DMS79 treated with DMSO at 0.1 percent for 48 hours (cell line): ENCODE measurements at regions not wholly inside any gene's neighbourhood (a gene's known extent, or its start where the extent isn't known, plus 50 kb on each side); places are given as distances from the start of the nearest gene placed in this dataset.

Experiments used
- DNase-seq: peaks from one replicate; lab custom pipeline; 2025; lab: John Stamatoyannopoulos, UW

DNA sequence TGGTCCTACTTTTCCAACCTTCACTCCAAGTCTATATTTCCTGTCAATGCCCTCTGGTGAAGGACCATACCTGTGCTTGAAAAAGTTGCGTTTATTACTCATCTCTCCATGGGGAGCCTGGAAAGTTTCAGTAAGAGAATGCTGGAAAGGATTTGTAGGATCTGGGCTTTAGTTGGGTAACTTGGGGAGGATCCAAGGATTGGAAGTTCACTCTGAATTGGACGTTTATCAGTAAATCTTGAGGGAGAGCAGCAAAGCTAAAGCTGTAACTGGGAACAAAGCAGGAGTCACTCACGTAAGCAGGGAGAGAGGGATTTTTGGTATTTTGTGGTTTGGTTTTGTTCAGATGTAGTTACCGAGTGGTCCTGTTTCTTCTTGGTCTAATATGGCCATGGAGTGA is 51.4 kb upstream of the NPVF start:
- no peak for DNase-seq

DNA sequence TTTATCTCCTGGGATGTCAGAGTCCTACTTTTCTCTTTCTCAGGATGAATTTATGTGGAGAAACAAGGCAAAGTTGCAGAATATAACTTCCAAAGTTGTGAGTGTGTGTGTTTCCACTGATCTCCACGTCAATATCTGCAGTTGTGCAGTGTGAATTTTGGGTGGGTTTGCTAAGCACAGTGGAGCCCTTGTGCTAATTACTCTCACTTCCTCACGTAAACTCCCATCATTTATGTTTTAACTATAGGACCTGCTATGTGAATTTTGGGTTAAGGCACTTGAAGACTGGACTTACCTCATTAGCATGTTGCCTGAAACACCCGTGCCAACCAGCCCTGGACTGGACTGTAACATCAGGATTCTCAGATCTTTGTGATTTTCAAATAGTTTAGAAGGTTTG is 51.9 kb upstream of the NPVF start:
- no peak for DNase-seq

- DNase-seq, result no peak
These were observed 53.9 kb upstream of the NPVF start for GRCh38 chr7:25282194-25282593.

DNA sequence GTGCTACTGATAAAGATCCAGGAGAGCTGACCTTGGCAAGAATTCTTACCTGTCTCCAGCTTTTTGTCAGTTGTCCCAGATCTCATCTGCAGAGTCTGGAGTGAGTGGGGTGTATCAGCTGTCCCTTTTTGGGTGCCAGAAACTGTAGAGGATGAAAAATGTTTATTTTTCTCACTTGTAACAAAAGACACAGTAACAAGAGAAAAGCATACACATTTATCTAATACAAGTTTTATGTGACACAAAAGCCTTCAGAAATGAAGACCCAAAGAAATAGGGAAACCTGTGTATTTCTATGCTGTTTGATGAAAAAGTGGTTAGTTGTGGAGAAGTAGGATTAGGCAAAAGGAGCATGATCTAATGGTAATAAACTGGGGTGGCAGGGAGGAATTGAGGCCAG is 58.5 kb upstream of the NPVF start:
- DNase-seq, result no peak

GRCh38 chr7:25287291-25287690 is 59.0 kb upstream of the NPVF start:
- no peak for DNase-seq

GRCh38 chr7:25288556-25289307 is 60.4 kb upstream of the NPVF start:
- DNase-seq, result peak; percentile 4

DNA sequence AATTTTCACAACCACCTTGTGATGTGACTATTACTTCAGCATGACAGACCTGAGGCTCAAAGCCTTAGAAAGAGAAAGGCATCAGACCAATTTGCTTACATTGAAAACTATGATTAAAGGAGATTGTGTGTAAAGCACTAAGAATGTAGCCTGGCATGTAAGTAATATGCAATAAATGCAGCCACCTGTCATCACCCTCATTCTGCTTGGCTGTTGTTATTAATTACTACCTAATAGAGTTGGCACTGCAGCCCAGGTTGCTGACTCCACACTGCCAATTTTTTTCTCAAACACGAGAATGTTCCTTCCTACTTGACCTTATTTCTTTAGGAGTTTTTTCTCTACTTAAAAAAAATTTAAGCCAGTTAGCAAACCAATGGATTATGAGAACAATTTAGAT is 61.2 kb upstream of the NPVF start:
- DNase-seq, result no peak

DNA sequence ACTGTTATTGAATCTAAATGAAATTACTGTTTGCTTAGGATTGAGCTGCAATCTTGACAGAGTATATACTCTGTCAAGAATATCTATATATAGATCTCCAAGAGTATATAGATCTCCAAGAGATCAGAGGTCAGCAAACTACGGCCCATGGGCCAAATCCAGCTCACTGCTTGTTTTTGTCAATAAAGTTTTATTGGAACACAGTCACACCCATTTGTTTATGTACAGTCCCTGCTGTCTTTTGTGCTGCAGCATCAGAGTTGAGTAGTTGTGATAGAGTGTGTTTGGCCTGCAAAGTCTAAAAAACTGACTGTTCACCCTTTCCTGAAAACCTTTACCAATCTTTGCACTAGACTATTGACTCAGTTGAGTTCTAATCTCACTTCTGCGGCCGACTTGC is 66.3 kb upstream of the NPVF start:
- DNase-seq, result no peak

DNA sequence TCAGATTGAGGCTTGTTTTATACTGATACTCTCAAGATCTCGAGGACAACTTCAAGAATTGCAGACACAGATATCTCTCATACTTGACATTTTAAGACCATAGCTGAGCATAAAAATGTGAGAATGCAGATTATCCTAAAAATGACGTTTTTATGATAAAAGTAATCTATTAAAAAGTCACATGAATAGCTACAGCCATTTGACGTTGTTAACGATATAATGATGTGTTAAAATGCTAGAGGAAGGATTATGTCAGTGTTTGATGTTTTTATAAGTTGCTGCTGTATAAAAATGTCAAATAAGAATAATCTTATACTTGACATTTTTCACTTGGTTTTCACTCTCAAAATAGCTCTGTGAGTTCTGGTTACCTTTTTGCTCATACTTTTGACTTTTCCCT is 67.1 kb upstream of the NPVF start:
- DNase-seq, result no peak

GRCh38 chr7:25296086-25296485 is 67.8 kb upstream of the NPVF start:
- DNase-seq, result no peak

- DNase-seq, result no peak
These were observed 69.0 kb upstream of the NPVF start for GRCh38 chr7:25297278-25297677.

- DNase-seq, result no peak
These were observed 75.2 kb upstream of the NPVF start for GRCh38 chr7:25303281-25304181.

DNA sequence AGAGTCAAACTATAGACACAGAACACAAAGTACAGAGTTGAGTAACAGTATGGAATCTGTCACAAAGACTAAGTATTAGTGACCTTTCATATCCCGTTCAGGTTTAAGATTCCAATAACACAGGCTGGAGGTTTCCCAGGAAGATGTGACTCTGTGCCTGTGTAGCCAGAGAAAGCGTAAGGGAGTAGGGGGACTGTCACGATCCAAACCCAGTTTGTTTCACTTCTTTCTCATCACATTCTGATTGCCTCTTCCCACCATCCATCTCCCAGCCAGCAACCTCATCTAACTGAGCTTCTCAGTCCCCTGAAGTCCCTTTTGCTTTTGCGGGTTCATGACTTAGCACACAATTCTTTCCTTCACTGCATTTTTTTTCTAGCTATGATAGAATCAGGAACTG is 76.4 kb upstream of the NPVF start:
- DNase-seq, result no peak

DNA sequence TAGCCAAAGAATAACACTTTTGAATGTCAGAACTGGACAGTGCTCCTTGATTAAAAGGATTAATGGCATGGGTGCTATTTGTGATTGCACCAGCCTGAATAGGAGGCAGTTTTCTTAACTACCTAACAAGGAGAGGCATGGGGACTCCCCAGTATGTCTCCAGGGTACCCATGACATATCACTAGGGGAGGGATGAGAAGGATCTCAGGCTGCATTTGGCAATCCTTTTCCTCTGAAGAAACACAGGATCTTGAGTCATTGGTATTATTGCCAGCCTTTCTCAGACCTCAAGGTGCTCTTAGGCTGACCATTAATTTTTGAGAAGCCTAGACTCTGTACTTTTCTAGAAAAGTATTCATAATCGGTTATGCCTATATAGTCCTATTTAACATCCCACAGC is 77.5 kb upstream of the NPVF start:
- no peak for DNase-seq

GRCh38 chr7:25307624-25308023 is 79.3 kb upstream of the NPVF start:
- no peak for DNase-seq

- DNase-seq, result no peak
These were observed 80.0 kb upstream of the NPVF start for GRCh38 chr7:25308246-25308645.

DNA sequence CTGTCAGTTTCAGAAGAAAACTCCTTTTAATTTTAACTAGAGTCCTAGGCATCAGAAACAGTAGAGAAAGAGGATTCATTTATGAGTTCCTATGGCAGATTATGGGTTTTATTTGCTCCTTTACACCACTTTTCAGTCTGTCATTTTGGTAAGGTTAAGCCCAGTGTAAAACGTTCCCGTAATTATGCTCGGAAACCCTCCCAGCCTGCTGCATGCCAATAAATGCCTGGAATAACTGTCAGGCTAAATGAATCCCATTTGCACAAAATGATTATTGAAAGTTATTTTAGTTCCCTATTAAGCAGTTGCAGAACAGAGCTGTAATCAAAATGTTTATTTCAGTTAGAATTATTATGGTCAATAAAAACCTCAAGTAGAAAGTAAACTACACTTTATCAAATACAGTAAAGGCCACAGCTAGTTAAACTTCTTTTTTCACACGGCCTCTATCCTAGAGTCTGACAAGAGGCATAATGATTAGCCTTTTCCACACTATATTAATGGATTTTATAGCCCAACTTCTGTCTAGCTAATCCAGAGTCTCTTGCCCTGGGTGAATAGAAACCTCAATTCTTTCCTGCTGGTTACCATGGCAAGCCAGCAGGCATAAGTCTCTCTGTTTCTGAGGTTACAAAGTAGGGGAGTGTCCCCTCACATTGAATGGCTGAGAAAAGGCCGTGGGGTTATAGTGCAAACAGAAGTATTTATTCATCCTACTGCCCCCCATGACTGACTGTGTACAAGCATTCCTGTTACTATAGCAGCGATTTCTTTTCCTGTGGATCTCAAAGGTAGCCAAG is 80.8 kb upstream of the NPVF start:
- DNase-seq, result no peak

GRCh38 chr7:25310896-25311295 is 82.6 kb upstream of the NPVF start:
- DNase-seq, result no peak

DNA sequence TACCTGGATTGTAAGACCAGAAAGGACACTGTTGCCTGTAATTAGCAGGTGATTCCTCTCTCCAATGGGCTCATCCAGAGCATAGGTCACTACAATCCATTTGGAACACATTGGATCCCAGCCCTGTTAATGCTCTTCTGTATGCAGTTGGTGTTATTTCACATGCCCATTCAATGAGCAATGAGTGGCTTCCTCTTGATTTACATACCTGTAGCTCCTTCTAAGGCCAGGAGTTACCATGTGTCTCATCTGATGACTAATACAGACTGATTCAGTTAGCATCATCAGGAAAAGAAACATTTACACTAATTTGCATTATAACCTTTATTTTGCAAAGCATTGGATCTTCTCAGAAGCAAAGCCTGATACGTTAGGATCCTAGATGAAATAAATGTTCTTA is 83.1 kb upstream of the NPVF start:
- DNase-seq, result no peak

- no peak for DNase-seq
These were observed 84.7 kb upstream of the NPVF start for GRCh38 chr7:25312968-25313367.

DNA sequence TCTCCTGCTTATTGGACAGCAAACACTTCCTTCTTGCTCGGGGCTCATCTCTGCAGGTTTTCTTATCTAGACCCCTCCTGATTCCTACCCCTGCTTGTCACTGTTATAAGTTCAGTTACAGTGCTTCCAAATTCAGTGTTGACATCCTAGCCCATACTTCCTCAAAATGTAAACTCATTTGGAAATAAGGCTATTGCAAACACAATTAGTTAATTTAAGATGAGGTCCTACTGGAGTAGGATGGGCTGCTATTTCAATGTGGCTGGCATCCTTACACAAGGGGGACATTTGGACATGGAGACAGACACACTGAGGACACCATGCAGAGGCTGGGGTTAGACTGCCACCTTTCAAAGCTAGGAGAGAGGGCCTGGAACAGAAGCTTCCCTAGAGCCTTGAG is 85.2 kb upstream of the NPVF start:
- no peak for DNase-seq

GRCh38 chr7:25314094-25314730 is 85.9 kb upstream of the NPVF start:
- no peak for DNase-seq
